ENCODE measurements at regions not wholly inside any gene's neighbourhood (a gene's known extent, or its start where the extent isn't known, plus 50 kb on each side); places are given as distances from the start of the nearest gene placed in this dataset.
"Not testable (repeated sequence)": the region's sequence is repeated elsewhere in the genome, so short reads cannot be mapped to it uniquely, and the experiment has no call there.

- peak; percentile 58 for DNase-seq (ENCODE audit: low spot score)
These were observed 492.4 kb downstream of the PLCL1 start for GRCh38 chr2:198296665-198297308.

DNA sequence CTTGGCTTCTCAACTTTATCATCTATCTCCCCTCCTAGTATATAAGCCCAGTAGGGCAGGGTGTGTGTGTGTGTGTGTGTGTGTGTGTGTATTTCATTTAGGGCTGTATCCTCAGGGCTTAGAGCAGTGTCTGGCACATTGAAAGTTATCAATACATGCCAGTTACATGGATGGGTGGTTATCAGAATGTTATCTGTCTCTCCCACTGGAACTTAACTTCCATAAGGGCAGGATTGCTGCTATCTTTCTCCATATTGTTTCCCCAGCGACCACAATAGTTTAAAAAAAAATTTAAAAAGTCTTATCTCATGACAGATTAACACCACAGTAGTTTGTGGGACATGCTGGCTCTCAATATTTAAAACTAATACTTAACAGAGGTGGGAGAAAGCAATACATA, 488.9 kb downstream of the PLCL1 start:
- DNase-seq (ENCODE audit: low spot score) = no peak

- DNase-seq (ENCODE audit: low spot score) = no peak
These were observed 485.4 kb downstream of the PLCL1 start for GRCh38 chr2:198289811-198290210.

DNA sequence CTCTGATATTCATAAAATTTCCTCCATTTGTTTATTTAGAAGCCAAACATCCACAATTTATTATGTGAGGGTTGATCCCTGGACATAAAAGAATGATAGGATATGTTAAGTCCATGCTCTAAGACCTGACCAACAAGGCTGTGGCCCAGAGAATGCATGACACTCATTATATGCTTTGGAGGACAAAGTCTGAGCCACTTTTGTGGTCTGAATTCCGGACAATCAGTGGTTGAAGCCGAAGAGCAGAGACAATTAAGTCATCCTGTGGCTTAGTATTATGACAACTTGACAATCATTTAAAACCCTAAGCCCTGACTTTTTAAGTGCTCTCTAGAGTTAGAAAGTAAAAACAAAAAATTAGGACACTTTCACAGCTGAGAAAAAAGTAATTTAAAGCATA, 483.3 kb downstream of the PLCL1 start:
- no peak for DNase-seq (ENCODE audit: low spot score)

DNA sequence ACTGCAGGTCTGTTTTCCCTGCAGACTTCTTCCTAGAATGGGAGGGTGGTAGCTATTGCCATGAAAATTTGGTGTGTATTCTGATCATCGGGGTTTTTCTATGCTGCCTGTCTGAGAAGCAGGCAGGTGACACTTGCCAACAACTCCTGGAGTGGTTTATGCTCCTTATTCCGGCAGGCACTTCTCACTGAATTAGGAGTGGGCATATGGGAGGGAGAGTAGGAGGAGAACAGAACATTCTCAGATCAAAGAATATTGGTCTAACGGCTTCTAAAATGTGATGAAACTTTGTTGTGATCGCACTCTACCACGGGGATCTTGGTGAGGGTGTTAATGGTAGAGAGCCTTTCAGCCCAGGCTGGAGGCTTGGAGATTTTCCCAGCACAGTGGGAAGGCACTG, 480.8 kb downstream of the PLCL1 start:
- no peak for DNase-seq (ENCODE audit: low spot score)

GRCh38 chr2:198283146-198283545, 478.8 kb downstream of the PLCL1 start:
- no peak for DNase-seq (ENCODE audit: low spot score)

DNA sequence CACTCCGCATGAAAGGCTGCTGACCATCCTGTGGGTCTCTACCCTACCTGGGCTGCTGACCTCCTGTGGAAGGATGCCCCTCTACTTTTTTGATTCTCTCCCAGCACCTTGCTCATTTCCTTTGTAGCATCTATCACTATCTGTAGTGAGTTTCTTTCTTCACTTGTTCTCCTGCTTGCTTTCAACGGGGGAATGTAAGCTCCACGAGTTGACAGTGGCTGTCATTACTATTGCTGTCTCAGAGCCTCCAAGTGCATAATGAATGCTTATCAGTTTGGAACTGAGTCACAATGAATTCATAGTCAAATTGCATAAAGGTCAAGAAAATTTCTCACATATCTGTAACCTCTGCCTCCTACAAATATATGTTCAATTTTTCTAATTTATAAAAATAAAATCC, 477.7 kb downstream of the PLCL1 start:
- no peak for DNase-seq (ENCODE audit: low spot score)

DNA sequence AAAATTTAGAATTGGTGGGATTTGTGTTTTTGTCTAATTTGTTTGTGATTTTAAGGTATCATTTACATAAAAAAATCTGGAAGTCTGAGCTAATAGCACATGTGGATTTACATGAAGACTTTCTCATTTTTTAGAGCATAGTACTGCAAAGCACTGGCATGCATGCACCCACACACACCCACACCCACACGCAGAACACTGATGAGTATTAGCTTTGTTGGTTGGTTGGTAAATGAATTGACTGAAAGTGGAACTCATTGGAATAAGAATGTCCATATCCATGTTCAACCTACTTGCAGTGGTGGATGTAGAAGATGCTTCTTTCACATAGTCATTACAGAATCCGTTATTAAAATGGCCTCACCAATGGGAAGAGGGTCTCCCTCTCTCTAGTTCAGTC, 475.8 kb downstream of the PLCL1 start:
- DNase-seq (ENCODE audit: low spot score) = no peak

DNA sequence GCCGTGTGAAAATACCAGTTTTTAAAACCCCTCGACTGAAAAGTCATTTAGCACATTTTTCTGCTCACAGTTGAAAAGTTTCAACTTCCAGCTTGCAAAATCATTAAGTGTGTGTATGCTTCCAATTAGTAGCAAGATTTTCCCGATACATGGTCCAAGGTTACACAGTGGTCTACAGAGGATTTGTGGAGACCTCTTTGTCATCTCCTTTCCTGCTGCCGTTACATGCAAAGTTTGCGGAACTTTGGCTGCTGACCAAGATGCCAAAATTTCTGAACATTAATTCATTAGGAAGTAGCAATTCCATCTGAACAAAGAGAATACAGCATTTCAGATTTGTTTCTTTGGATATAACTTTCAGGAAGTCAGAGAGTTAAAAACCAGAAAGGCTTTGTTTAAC, 474.6 kb downstream of the PLCL1 start:
- DNase-seq (ENCODE audit: low spot score) = no peak

DNA sequence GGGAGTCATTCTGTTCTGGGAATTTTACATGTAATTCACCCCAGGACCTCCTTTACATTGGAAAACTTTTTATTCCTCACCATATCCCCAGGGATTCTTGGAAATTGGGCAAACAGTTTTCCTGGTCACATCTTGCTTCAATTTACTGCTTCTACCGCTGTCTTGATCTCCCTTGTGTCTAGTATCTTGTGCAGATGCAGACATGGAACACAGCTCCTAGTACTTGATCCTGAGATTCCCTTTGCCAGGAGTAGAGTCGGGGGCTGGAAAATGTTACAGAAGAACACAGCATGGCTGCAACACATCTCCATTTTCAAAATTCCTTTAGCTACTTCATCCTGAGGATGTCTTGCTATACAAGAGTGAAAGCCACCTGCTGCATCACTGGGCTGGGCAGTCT, 472.8 kb downstream of the PLCL1 start:
- DNase-seq (ENCODE audit: low spot score) = no peak

DNA sequence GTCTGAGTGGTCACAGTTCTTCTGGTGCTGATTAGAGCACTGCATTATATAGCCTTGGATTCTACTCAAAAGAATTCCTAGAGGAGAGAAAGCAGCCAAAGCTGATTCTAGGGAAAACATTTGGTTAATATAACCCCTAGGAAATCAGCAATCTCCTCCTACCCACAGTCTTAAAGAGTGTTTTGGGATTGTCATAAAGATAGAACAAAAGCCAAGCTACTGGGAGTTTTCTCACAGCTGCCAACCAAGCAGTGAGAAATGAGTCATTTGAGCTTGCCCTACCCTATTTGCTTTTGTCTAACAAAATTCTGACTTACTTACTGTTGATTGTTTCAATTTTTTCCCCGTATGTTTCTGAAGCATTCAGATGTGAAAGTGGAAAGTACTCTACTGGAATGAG, 469.3 kb downstream of the PLCL1 start:
- no peak for DNase-seq (ENCODE audit: low spot score)

GRCh38 chr2:198270157-198270556, 465.8 kb downstream of the PLCL1 start:
- DNase-seq (ENCODE audit: low spot score) = not testable (repeated sequence)

DNA sequence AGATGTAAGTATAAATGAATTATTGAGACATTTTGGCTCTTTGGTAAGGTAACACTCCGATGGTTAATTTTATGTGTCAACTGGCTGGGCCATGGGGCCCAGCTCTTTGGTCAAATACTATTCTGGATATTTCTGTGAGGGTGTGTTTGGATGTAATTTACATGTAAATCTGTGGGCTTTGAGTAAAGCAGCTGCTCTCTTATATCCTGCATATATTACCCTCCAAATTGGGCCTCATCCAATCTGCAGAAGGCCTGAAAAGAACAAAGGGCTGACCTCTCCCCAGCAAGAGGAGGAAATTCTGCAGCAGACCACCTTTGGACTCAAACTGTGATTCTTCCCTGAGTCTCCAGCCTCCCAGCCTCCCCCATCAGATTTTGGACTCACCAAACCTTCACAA, 464.1 kb downstream of the PLCL1 start:
- DNase-seq (ENCODE audit: low spot score) = no peak

DNA sequence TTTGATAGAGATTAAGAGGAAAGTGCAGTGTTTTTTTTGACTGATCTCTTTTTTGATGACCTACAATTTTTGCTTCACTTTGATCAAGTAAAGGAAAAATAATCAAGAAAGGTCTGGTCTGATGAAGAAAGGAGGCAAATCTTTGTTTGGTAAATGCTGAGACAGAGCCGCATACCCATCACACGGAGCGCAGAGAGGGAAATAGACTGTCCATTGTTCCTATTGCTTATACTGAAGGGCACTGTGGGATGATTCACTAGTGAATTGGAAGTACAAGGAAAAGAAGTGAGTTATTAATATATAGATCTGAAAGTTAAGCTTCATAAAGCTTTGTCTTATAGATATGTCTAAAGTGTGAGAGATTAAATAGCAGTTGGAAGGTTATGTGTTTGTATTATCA, 455.1 kb downstream of the PLCL1 start:
- DNase-seq (ENCODE audit: low spot score) = no peak

GRCh38 chr2:198254536-198255090, 450.2 kb downstream of the PLCL1 start:
- DNase-seq (ENCODE audit: low spot score) = no peak

DNA sequence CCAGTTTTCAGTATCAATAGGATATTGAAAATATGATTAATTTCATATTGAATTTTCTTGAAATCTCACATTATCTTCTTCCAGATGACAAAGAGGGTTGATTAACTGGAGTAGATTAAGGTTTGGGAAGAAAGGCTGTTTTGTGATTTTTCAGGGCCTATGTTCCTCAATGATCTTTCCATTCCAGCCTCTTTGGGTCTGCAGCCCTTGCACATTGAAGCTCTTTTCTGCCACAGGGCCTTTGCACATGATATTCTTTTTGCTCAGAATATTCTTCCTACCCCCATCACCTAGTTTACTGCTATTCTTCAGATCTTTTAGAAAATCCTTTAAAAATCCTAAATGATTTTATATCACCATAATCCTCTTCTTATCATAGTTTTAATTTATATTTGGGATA, 449.6 kb downstream of the PLCL1 start:
- DNase-seq (ENCODE audit: low spot score) = no peak

GRCh38 chr2:198252472-198252871, 448.1 kb downstream of the PLCL1 start:
- no peak for DNase-seq (ENCODE audit: low spot score)

GRCh38 chr2:198242093-198242492, 437.7 kb downstream of the PLCL1 start:
- no peak for DNase-seq (ENCODE audit: low spot score)

DNA sequence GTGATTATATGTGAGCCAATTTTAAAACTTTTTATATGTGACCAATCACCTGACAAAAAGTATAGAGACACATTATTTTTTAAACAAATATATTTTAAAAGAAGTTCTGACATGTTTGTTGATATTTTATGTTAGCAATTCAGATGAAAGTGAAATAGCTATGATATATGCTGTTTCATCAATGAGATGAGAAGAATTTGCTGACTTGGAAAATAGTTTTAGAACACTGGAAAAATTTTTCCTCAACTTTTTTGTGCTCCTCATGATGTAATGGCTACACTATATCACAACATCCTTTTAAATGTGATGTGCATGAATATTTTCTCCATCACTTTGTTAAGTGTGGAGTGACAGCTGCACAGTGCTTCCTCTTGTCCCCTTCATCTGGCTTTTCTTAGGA, 434.0 kb downstream of the PLCL1 start:
- DNase-seq (ENCODE audit: low spot score) = no peak

GRCh38 chr2:198236338-198236737, 431.9 kb downstream of the PLCL1 start:
- DNase-seq (ENCODE audit: low spot score) = no peak

DNA sequence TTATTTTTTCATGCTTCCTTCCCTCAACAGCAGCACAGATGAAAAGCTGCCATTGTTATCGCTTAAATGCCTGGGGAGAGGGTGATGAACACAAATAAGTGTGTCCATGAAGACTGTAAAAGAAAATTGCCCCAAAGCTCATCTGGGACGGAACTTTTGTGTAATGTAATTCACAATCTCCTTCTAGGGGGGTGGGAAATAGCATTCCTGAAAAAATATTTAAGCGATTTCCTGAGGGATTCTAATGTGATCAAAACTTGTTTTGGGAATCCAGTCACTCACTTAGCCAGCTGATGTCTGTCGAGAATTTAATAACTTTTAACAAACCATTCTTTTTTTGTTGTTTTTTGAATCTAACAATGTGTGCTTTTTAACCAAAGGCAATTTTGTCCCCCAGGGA, 427.9 kb downstream of the PLCL1 start:
- DNase-seq (ENCODE audit: low spot score) = no peak

DNA sequence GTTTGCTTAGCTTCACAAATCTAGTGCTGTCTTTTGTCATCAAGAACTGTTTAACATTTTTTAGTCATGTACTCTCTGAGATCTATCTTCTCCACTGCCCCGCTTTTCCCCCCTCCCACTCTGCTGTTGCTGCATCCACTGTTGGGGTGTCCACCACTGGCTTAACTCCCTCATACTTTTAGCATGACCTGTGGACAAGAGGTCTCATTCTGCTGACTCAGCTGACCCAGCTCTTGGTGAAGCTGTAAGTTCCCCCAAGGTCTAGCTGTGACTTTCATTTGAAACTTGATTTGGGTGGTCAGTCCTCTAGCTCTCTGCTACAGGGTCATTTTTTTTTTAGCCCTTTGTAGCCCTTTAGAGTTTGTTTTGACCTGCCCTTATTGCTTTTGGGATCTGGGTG, 427.2 kb downstream of the PLCL1 start:
- no peak for DNase-seq (ENCODE audit: low spot score)

GRCh38 chr2:198220763-198221610, 416.6 kb downstream of the PLCL1 start:
- no peak for DNase-seq (ENCODE audit: low spot score)

DNA sequence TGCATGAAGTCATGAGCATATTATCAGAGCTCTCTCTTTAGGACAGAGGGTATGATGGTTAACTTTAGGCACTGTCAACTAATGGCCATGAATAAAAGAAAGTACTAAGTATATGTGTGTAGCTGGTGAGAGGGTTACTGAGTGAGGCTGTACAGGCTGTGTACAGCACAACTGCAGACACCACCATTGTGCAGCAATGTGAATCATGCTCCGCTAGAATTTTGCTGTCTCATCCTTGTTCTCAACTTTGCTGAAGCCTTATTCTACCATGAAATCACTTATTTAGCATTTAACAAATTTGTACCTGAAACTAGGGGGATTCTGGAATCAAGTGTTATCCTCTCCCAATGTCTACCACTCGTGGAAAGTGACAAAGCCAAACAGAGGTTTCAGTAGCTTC, 414.9 kb downstream of the PLCL1 start:
- DNase-seq (ENCODE audit: low spot score) = no peak
